GM21717 (cell line): ENCODE measurements at regions not wholly inside any gene's neighbourhood (a gene's known extent, or its start where the extent isn't known, plus 50 kb on each side); places are given as distances from the start of the nearest gene placed in this dataset.
"Not testable (repeated sequence)": the region's sequence is repeated elsewhere in the genome, so short reads cannot be mapped to it uniquely, and the experiment has no call there.

Experiments used
- ATAC-seq: cut with Tn5 transposase; IDR thresholded peaks from one replicate; pipeline ENCODE4 v1.9.1; 2021; ENCODE audit warnings: mild to moderate bottlenecking, moderate library complexity; ENCODE audit not compliant: unreplicated experiment

GRCh38 chr5:171541341-171541776, 121.9 kb downstream of the FGF18 start:
- ATAC-seq, result no peak

DNA sequence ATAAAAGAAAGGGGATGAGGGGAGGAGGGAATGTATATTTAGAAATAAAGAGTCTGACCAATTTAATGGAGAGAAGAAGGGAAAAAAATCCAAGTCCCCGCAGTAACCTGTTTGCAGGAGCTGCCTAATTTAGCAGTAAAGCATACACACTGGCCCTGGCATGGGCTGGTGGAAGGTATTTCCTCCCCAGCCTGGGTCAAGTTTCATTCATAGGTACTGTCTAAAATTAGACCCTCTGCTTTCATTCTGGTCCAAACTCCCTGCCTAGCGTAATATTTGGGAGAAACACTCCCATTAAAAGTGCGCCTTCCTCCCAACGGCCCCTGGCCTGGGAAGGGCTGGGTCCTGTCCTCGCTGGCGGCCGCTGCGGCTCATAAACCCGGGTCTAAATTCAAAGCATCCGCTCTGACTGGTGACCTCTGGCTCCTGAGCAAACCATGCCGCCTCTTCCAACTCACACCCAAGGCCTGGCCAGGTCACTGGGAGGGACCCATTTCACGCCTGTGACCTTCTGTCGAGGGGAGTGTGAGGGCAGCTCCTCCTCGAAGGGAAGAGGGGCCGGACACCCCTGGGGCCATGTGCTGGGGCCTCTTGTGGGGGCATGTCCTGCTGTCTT, 123.2 kb downstream of the FGF18 start:
- no peak for ATAC-seq

DNA sequence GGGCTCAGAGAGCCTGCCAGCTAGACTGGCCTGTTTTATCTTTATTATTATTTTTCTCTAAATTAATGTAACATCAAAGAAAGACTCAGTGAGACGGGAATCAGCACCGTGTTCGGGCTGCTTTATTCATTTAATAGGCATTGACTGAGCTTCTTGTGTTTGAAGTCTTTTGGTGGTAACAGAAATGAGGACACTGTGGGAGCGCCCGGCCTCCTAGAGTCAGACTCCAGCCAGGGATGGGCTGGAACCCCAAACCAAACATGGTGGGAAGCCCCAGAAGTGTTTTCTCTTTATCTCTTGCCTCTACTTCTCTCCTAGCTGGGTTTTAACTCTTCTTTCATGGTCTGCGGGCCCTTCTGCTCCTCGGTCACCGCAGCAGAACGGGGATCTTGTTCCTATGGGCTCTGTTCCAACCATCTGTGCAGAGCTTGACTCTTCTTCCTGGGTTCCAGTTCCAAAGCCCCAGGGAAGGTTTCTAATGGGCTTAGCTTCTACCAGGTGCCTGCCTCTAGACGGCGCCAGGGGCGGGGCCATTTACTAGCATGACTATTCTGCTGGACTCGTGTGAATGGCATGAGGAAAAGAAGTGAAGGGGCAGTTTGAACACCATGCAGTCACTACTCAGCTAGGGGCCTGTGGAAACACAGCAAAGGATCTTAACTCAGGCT, 123.8 kb downstream of the FGF18 start:
- ATAC-seq, result no peak

DNA sequence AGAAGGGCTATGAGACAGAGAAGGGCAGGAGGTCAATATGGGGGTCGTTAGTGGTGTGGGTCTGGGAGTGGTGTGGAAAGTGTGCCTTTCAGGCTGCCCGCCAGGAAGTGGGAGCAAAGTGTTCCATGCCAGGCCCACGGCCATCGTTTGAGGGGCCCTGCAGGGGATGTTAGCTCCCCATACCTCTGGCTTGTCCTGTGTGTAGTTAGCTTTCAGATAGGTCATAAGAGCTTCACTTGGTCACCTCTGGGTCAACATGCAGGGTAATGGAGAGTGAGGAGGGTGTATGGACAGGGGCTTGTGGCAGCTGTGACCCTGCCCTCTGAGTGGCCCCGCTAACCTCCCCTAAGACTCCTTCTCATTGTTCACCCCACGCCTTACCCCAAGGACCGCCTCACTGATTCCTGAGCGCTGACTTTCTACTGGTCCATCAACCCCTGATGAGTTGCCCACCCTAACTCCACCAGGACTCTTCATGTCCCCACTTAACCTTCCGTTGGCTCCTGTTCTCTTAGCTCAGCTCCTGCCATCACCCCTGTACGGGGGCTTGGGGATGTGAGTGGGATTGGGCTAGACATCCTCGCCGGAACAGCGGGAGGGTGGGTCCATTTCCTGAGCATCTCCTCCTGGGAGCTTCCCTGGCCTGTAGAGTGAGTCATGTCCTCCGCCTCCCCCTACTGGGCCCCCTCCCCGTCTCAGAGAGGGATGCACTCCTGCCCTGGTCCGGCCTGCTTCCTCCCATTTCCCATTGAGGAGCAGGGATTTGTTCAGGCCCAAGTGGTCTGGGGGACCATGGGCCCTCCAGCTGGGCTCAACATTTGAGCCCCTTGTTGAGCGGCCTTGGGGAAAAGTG, 125.7 kb downstream of the FGF18 start:
- ATAC-seq, result no peak

GRCh38 chr5:171549274-171549673, 129.8 kb downstream of the FGF18 start:
- ATAC-seq, result no peak

DNA sequence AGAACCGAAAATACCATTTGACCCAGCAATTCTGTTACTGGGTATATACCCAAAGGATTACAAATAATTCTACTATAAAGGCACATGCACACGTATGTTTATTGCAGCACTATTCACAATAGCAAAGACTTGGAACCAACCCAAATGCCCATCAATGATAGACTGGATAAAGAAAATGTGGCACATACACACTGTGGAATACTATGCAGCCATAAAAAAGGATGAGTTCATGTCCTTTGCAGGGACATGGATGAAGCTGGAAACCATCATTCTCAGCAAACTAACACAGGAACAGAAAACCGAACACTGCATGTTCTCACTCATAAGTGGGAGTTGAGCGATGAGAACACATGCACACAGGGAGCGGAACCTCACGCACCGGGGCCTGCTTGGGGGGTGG, 134.4 kb downstream of the FGF18 start:
- ATAC-seq, result not testable (repeated sequence)

- no peak for ATAC-seq
Observed at GRCh38 chr5:171555160-171555559, 135.7 kb downstream of the FGF18 start.

DNA sequence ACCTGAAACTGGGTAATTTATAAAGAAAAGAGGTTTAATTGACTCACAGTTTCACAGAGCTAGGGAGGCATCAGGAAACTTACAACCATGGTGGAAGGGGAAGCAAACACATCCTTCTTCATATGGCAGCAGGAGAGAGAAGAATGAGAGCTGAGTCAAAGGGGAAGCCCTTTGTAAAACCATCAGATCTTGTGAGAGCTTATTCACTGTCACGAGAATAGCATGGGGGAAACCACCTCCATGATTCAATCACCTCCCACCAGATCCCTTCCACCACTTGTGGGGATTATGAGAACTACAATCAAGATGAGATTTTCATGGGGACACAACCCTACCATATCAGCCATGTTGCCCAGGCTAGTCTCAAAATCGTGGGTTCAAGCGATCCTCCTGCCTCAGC, 143.4 kb downstream of the FGF18 start:
- ATAC-seq, result no peak

DNA sequence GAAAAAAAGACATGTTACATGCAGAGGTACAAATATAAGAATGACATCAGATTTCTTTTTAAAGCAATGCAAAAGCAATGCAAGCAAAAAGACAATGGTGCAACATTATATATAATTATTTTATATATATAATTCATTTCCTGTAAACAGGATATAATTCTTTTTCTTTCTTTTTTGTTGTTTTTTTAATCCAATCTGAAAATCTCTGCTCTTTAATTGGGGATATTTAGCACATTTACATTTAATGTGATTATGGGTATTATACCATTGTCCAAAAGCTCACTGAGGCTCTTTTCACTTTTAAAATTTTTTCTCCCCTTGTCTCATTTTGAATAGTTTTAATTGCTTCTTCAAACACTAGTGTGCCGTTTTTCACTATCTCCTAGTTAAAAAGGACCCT, 148.9 kb downstream of the FGF18 start:
- no peak for ATAC-seq

DNA sequence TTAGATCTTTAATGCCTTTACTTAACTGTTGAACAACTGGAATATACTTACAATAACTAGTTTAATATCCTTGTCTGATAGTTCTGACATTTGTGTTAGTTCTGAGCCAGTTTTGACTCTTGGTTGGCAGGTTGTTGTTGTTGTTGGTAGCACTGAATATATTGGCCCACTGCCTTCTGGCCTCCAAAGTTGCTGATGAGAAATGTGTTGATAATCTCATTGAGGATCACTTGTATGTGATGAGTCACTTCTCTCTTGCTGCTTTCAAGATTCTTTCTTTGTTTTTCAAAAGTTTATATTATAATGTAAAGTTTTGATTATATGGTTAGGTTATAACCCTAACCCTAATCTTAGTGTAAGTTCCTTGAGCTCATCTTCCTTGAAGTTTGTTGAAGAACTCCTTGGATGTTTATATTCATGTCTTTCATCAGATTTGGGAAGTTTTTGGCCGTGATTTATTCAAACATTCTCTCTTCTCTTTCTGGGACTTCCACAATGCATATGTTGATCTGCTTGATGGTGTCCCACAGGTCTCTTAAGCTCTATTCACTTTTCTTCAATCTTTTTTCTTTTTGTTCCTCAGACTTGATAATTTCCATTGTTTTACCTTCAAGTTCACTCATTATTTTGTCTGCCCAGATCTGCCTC, 149.7 kb downstream of the FGF18 start:
- no peak for ATAC-seq

DNA sequence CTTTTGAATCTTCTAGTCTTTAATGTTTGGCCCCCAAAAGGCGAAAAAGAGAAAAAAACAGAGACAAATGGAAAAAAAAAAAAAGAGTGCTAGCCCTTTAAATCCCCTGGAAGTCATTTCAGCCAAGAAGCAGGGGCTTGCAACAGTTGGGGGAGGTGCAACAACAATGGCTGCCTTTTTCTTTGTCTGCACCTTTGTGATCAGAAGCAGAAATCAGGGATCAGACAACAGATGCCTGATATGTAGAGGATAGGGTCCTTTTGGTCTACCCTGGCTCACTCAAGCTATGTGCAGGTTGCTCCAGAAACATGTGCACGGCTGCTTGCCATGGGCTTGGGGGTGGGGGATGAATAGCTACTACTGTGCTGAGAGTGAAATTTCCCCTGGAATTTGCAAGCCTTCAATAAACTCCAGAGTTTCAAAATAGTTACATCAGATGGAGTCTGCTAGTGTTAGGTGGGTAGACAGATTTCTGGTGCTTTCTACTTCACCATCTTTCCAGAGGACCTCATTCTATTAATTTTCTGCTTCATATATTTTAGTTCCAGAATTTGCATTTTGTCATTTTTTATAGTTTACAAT, 150.9 kb downstream of the FGF18 start:
- no peak for ATAC-seq

- ATAC-seq, result no peak
Observed at GRCh38 chr5:171571663-171572062, 152.2 kb downstream of the FGF18 start.

GRCh38 chr5:171573021-171573420, 153.6 kb downstream of the FGF18 start:
- no peak for ATAC-seq

GRCh38 chr5:171573451-171574225, 154.2 kb downstream of the FGF18 start:
- no peak for ATAC-seq

DNA sequence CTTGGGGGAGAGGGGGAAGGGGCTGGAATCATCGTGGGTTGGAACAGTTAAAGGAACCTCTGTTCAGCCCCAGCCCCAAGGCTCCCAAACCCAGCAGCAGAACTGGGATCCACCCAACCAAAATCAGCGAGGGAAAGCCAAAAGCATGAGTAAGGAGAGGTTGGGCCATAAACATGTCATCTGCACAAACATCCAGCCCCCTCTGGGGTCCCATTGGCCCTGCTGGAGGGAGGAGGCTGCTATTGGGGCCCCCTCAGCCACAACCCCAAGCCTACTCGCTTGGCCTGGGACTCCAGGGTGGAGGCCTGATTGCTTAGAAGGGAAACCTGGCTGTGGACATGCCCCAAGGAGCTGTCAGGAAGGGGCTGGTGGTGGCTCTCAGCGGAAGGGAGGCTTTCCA, 154.9 kb downstream of the FGF18 start:
- no peak for ATAC-seq

- ATAC-seq, result no peak
Observed at GRCh38 chr5:171575386-171575785, 155.9 kb downstream of the FGF18 start.

DNA sequence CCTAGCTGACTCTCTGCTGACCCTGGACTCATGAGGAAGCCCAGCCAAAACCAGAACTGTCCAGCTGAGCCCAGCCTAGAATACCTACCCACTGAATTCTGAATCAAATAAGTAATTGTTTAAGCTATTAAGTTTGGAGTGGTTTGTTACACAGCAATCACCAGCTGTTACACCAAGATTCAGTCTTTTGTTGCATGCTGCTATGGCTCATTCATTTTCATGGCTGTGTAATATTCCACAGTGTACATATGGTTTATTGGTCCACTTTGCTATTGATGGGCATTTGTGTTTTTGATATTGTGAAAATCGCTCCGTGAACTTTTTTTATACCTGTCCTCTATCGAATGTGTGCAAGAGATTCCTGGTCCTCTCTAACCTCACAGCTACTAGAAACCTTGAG, 156.4 kb downstream of the FGF18 start:
- no peak for ATAC-seq

DNA sequence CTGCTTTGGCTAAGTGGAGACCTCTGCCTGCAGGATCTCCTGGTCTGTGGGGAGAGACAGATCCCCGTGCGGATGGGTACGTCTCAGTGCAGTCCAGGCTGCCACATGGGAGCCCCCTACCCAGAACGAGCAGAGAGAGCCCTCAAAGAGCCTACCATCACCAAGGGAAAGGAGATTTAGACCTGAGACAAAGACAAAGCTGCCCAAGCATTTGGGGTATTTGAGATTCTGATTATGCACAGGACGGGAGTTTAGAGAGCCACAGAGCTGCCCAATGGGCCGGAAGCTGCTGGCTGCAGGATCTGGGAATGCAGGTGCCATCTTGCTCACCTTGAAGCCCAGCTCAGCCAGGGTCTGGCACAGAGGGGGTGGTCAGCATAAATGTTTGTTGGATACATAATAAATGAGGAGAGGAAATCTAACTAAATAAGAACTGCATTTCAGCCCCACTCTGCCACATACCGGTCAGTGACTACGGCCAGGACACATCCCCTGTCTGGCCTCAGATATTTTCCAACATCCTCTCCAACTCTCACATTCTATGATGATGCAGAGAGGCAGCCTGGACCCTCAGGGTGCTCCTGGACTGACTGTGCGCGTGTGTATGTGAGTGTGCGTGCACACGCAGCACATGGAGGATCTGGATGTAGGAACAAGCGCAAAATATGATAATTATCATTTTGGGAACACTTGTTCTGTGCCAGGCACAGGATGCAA, 157.8 kb downstream of the FGF18 start:
- ATAC-seq, result no peak

DNA sequence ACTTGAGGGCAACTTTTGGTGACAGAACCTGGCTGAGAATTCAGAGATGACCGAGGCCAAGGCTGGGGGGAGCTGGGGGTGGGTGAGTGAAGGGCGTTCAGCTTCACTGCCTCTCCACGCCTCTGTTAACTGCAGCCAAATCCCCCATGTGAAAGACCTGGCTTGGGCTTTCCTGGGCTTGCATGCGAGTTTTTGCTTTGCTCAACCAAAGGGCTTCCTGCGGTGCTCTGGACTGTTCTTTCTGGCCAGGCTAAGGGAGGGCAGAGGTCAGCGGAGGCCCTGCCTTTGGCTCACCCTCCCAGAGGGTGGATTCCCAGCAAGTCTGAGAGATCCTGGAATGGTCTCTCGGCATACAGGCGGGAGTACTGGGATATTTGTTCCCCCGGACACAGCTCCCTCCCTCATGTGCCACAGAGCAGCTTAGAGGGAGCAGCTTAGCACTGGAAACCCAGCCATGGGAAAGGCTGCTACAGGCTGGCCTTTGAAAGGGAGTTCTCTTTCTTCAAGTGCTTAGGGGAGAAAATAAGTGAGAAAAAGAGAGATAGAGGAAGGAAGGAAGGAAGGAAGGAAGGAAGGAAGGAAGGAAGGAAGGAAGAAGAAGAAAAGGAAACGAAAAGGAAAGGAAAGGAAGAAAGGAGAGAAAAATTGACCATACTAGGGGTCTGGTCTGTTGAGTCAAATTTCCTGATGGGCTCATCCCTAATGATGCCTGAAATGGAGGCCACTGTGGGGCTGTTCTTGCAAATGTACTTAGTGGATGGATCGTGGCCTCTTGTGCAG, 158.8 kb downstream of the FGF18 start:
- ATAC-seq, result no peak
